GM21576 (cell line): ENCODE measurements at regions not wholly inside any gene's neighbourhood (a gene's known extent, or its start where the extent isn't known, plus 50 kb on each side); places are given as distances from the start of the nearest gene placed in this dataset.

Experiments used
- ATAC-seq: cut with Tn5 transposase; IDR thresholded peaks from one replicate; pipeline ENCODE4 v1.9.1; 2021; ENCODE audit warnings: mild to moderate bottlenecking, moderate library complexity; ENCODE audit not compliant: unreplicated experiment

DNA sequence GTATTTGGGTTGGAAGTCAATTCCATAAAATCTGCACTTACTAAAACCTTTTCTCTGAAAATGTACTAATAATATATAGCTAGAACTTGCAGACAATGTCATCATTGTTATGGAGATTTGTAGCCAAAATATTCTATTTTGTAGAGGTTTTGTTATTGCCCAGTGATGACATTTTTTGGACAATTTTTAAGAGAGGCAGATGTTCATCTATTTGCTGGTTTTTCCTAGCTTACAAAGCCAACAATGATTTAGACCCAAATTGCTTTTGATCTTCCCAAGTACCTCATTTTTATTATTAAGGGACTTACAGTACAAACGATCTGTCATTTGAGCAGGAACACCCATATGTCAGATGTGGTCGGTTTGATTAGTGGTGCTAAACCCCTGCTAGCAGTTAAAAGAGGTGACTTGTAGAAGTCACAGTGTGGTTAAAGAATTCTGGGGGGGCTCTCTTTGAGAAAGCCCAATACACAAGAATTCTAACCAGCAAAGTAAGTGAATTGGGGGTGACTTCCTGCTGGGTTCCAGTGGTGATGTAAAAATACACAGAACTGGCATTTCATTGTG is 136.2 kb downstream of the KIT start:
- no peak for ATAC-seq
